ENCODE measurements at regions not wholly inside any gene's neighbourhood (a gene's known extent, or its start where the extent isn't known, plus 50 kb on each side); places are given as distances from the start of the nearest gene placed in this dataset.

DNA sequence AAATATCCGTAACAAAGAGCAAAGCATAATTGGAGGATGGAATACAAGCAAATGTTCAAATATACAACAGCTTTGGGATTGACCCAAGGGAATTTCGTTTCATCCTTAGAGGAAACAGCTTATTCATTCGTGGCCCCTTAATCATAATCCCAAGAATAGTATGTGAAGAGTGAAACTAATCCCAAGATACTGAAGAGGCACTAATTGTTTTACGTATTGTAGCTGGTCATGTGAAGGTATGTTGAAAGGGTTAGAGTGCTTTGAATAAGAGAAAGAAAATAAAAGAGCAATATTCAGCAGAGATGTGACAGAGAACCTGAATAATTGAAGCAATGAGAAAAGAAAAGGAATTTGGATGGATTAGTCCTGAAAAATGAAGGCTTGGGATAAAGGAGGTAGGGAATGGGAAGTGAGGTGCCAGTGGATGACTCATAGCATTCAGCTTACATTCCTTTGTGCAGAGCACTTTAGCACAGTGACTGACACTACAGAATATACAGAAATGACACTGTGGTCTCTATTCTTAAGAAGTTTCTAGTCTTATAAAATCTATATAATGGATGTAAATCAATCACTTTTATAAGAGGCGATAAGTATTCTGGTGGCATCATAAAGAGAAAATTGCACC lies 221.9 kb downstream of the TLR4 start:
- in situ Hi-C loops (cut with HindIII; ENCODE audit: low sequenced_read_pairs) = no loop called here
- DNase-seq (ENCODE audit: low read depth) = no peak
- no peak overlapping the region for H3K4me3 ChIP-seq (ENCODE audit: low read depth, low read length)
- TF ChIP-seq, protein P1, sequence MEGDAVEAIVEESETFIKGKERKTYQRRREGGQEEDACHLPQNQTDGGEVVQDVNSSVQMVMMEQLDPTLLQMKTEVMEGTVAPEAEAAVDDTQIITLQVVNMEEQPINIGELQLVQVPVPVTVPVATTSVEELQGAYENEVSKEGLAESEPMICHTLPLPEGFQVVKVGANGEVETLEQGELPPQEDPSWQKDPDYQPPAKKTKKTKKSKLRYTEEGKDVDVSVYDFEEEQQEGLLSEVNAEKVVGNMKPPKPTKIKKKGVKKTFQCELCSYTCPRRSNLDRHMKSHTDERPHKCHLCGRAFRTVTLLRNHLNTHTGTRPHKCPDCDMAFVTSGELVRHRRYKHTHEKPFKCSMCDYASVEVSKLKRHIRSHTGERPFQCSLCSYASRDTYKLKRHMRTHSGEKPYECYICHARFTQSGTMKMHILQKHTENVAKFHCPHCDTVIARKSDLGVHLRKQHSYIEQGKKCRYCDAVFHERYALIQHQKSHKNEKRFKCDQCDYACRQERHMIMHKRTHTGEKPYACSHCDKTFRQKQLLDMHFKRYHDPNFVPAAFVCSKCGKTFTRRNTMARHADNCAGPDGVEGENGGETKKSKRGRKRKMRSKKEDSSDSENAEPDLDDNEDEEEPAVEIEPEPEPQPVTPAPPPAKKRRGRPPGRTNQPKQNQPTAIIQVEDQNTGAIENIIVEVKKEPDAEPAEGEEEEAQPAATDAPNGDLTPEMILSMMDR (IDR thresholded peaks at IDR 0.05; ENCODE audit: low read depth, low read length, missing control alignments) = no peak

DNA sequence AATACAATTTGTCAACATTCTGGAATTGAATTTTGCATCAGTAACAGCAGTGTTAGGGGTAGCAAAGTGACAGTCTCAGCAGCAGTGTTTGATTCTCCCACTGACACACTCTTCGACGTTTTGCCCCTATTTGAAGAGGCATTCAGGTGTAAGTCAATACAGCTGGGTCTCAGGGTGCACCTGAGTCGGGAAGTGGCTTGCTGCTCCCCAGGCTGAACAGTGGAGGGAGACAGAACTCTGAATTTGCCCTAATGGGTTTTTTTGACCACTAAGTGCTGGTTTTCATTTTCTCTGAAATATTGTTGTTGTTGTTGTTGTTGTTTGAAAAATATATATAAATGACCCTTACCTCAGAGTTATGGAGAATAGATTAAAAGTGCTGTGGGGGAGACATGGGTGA lies 223.2 kb downstream of the TLR4 start:
- H3K4me3 ChIP-seq (ENCODE audit: low read depth, low read length) = no peak overlapping the region
- DNase-seq (ENCODE audit: low read depth) = no peak
- in situ Hi-C loops (cut with HindIII; ENCODE audit: low sequenced_read_pairs) = no loop called here
- TF ChIP-seq, protein P1 (IDR thresholded peaks at IDR 0.05; ENCODE audit: low read depth, low read length, missing control alignments) = no peak

DNA sequence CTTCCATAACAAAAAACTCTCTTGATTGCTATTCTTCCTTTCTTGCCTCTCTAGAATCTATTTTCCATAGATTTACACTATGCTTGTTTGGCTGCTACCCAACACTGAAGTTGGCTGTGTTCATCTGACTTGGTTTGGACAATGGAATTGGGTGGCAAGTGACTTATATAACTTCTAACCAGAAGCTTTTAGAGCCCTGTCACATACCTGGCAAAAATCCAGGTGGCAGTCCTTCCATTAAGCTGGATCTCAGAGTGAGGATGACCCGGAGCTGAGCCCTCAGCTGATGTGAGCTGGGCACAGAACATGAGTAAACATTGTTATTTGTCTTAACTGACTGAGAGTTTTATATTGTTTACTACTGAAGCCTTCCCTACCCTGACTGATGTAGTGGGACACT lies 225.7 kb downstream of the TLR4 start:
- H3K4me3 ChIP-seq (ENCODE audit: low read depth, low read length) = no peak overlapping the region
- DNase-seq (ENCODE audit: low read depth) = no peak
- TF ChIP-seq, protein P1 (IDR thresholded peaks at IDR 0.05; ENCODE audit: low read depth, low read length, missing control alignments) = no peak
- in situ Hi-C loops (cut with HindIII; ENCODE audit: low sequenced_read_pairs) = no loop called here

DNA sequence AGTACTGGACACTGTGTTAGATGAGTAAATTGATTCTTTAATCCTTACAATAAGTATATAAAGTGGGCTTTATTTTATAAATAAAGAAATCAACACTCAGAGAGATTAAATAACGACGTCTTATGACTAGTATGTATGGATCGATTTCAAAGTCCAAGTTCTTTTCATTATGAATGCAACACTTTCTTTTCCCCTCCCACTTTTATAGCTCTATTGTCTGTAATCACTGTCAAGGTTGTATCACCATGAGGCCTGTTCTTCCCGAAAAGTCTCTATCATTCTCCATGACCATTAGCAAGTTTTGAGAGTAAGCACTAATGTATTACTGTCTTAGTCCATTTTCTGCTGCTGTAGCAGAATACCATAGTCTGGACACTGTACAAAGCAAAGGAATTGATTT lies 228.4 kb downstream of the TLR4 start:
- DNase-seq (ENCODE audit: low read depth) = no peak
- in situ Hi-C loops (cut with HindIII; ENCODE audit: low sequenced_read_pairs) = no loop called here

DNA sequence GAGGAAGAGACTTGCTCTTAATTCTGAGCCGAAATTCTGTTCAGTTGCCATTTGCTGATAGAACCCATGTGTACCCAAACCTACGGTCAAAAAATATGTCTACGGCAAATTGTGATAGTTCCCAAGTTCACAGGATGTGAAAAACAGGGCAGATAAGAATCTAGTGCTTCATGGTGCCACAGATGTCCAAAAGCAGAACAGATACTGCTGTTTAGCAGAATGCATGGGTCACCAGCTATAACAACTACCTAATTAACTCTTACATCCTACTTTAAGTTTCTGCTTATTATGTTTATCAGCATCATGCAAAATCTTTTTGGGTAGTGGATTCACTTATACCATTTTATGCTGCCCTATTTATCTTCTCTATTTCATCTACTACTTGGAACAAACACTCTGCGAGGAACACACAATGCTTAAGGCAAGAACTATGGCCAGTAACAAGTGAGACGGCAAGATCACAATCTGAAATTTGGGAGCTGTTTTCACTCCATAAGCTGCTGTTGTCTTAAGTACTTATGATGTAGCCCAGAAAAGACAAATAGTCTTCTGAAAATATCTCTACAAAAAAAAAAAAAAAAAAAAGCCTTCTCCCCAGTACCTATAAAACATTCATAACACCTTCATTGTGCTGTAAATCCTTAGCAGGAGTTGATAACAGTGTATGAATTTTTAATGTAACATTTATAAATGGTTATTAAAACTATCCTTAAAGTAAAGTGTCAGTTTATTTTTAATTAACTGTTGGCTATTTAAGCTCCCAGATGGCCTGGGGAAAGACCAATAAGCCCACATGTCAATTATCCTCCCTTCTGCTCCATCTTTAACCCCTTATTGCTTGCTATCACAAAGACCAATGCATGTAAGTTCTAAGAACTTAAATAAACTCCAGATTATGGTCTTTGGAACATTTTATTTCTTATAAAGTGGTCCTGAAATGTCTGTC lies 232.3 kb downstream of the TLR4 start:
- in situ Hi-C loops (cut with HindIII; ENCODE audit: low sequenced_read_pairs) = no loop called here
- no peak overlapping the region for H3K4me3 ChIP-seq (ENCODE audit: low read depth, low read length)

More for the DNA sequence above, 228.4 kb downstream of the TLR4 start:
- TF ChIP-seq, protein P1 (IDR thresholded peaks at IDR 0.05; ENCODE audit: low read depth, low read length, missing control alignments) = no peak
- H3K4me3 ChIP-seq (ENCODE audit: low read depth, low read length) = no peak overlapping the region

DNA sequence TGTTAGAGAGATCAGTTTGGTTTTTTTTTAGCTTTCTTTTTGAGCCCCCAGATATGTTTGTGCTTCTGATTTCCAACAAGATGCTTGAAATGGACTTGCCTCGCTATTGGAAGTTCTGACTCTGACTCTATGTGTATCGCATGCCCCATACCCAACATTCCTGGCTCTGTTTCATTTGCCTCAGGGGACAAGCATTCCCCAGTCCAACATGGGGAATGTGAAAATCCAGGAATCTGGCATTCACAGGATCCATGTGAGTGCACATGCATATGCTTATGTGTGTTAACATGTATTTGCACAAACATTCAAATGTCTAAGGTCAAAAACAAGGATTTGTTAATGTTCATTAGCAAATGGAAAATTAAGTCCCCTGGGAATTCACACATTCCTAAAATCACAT lies 233.9 kb downstream of the TLR4 start:
- DNase-seq (ENCODE audit: low read depth) = no peak
- in situ Hi-C loops (cut with HindIII; ENCODE audit: low sequenced_read_pairs) = no loop called here
- H3K4me3 ChIP-seq (ENCODE audit: low read depth, low read length) = no peak overlapping the region
- TF ChIP-seq, protein P1 (IDR thresholded peaks at IDR 0.05; ENCODE audit: low read depth, low read length, missing control alignments) = no peak

More for the DNA sequence above, 232.3 kb downstream of the TLR4 start:
- TF ChIP-seq, protein P1 (IDR thresholded peaks at IDR 0.05; ENCODE audit: low read depth, low read length, missing control alignments) = no peak
- no peak for DNase-seq (ENCODE audit: low read depth)
